ENCODE measurements at regions not wholly inside any gene's neighbourhood (a gene's known extent, or its start where the extent isn't known, plus 50 kb on each side); places are given as distances from the start of the nearest gene placed in this dataset.

DNA sequence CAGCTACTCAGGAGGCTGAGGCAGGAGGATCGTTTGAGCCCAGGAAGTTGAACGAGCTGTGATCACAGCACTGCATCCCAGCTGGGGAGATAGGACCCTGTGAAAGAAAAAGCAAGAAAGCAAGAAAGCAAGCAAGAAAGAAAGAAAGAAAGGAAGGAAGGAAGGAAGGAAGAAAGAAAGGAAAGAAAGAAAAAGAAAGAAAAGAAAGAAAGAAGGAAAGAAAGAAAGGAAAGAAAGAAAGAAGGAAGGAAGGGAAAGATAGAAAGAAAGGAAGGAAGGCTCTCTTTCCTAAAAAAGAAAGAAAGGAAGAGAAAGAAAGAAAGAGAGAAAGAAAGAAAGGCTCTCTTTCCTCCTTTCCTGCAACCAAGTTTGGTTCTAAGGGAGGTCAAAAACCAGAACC is 380.3 kb downstream of the PCNX1 start:
- TF ChIP-seq SIN3A (IDR thresholded peaks at IDR 0.05; ENCODE audit: borderline replicate concordance, insufficient read depth, low read length) (no peak), POLR2AphosphoS5 (IDR thresholded peaks at IDR 0.05; ENCODE audit: low read depth, low read length) (no peak), FOXP2 (optimal IDR thresholded peaks at IDR 0.05; ENCODE audit: borderline replicate concordance, extremely low read depth, extremely low read length, insufficient read depth) (no peak), TAF1 (IDR thresholded peaks at IDR 0.05; ENCODE audit: borderline replicate concordance, insufficient read depth, low read length) (no peak)
- TF ChIP-seq, protein P1, sequence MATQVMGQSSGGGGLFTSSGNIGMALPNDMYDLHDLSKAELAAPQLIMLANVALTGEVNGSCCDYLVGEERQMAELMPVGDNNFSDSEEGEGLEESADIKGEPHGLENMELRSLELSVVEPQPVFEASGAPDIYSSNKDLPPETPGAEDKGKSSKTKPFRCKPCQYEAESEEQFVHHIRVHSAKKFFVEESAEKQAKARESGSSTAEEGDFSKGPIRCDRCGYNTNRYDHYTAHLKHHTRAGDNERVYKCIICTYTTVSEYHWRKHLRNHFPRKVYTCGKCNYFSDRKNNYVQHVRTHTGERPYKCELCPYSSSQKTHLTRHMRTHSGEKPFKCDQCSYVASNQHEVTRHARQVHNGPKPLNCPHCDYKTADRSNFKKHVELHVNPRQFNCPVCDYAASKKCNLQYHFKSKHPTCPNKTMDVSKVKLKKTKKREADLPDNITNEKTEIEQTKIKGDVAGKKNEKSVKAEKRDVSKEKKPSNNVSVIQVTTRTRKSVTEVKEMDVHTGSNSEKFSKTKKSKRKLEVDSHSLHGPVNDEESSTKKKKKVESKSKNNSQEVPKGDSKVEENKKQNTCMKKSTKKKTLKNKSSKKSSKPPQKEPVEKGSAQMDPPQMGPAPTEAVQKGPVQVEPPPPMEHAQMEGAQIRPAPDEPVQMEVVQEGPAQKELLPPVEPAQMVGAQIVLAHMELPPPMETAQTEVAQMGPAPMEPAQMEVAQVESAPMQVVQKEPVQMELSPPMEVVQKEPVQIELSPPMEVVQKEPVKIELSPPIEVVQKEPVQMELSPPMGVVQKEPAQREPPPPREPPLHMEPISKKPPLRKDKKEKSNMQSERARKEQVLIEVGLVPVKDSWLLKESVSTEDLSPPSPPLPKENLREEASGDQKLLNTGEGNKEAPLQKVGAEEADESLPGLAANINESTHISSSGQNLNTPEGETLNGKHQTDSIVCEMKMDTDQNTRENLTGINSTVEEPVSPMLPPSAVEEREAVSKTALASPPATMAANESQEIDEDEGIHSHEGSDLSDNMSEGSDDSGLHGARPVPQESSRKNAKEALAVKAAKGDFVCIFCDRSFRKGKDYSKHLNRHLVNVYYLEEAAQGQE (IDR thresholded peaks at IDR 0.05; ENCODE audit: insufficient read depth in 1 of 2, low read depth in 2 of 2, low read length in 2 of 2): no peak

DNA sequence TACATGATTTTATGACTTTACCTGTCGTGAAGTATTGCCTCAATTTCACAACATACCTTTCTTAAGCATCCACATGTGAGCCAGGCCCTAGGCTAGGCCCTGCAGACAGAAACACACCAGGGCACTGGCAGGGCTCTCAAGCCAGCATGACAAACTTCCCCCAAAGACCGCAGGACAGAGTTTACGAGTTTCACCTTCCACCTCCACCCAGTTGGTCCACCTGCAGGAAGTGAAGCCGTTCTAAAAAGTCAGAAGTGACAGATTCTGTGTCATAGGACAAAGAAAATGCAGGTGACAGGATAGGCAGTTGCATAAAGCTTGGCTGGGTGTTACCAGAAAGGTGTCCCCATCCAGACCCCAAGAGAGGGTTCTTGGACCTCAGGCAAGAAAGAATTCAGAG is 382.3 kb downstream of the PCNX1 start:
- TF ChIP-seq, protein P1 (IDR thresholded peaks at IDR 0.05; ENCODE audit: insufficient read depth in 1 of 2, low read depth in 2 of 2, low read length in 2 of 2): no peak
- TF ChIP-seq TAF1 (IDR thresholded peaks at IDR 0.05; ENCODE audit: borderline replicate concordance, insufficient read depth, low read length) (no peak), FOXP2 (optimal IDR thresholded peaks at IDR 0.05; ENCODE audit: borderline replicate concordance, extremely low read depth, extremely low read length, insufficient read depth) (no peak), SIN3A (IDR thresholded peaks at IDR 0.05; ENCODE audit: borderline replicate concordance, insufficient read depth, low read length) (no peak), POLR2AphosphoS5 (IDR thresholded peaks at IDR 0.05; ENCODE audit: low read depth, low read length) (no peak)

DNA sequence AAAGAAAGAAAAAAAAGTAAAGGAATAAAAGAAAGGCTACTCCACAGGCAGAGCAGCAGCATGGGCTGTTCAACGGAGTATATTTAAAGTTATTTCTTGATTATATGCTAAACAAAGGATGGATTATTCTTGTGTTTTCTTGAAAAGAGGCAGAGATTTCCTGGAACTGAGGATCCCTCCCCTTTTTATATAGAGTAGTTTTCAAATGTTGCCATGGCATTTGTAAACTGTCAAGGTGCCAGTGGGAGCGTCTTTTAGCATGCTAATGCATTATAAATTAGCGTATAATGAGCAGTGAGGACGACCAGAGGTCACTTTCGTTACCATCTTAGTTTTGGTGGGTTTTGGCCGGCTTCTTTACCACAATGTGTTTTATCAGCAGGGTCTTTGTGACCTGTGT is 383.0 kb downstream of the PCNX1 start:
- TF ChIP-seq FOXP2 (optimal IDR thresholded peaks at IDR 0.05; ENCODE audit: borderline replicate concordance, extremely low read depth, extremely low read length, insufficient read depth) (no peak), SIN3A (IDR thresholded peaks at IDR 0.05; ENCODE audit: borderline replicate concordance, insufficient read depth, low read length) (no peak), POLR2AphosphoS5 (IDR thresholded peaks at IDR 0.05; ENCODE audit: low read depth, low read length) (no peak), TAF1 (IDR thresholded peaks at IDR 0.05; ENCODE audit: borderline replicate concordance, insufficient read depth, low read length) (no peak)
- TF ChIP-seq, protein P1 (IDR thresholded peaks at IDR 0.05; ENCODE audit: insufficient read depth in 1 of 2, low read depth in 2 of 2, low read length in 2 of 2): no peak

DNA sequence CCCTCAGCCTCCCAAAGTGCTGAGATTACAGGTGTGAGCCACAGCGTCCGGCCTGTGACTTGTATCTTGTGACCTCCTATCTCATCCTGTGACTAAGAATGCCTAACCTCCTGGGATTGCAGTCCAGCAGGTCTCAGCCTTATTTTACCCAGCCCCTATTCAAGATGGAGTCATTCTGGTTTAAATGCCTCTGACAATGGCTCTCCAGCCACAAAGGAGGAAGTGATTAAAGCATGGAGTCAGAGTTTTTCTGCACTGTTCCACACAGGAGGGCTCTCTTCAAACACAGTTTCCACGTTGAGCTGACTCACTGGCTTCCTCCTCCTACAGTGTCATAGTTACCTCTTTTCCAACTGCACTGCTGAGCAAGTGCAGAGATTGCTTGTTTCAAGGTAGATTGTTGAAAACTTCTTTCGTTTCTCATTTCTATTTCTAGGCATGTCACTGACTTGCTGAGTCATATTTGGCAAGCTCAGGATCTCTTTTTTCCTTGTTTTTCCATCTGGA is 383.8 kb downstream of the PCNX1 start:
- TF ChIP-seq TAF1 (IDR thresholded peaks at IDR 0.05; ENCODE audit: borderline replicate concordance, insufficient read depth, low read length) (no peak), FOXP2 (optimal IDR thresholded peaks at IDR 0.05; ENCODE audit: borderline replicate concordance, extremely low read depth, extremely low read length, insufficient read depth) (no peak)

DNA sequence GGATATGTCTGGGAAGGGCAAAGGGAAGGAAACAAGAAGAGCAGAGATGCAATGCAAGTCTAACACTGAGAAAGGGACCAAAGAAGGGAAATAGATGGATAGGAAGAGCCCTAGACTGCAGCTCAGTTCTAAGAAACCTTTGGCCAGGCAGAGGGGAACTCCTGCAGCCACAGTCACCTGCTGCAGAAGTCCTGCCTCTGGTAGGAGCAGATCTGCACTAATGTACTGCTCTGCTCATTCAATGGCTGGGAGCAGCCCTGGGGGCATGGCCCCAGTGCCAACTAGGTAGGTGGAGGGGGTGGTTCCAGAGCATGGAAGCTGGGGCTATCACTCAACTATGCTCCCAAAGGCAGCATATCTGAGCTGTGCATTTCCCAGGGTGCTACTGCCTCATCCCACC is 388.9 kb downstream of the PCNX1 start:
- no peak for TF ChIP-seq POLR2AphosphoS5 (IDR thresholded peaks at IDR 0.05; ENCODE audit: low read depth, low read length)
- TF ChIP-seq TAF1 (IDR thresholded peaks at IDR 0.05; ENCODE audit: borderline replicate concordance, insufficient read depth, low read length): no peak
- TF ChIP-seq FOXP2 (optimal IDR thresholded peaks at IDR 0.05; ENCODE audit: borderline replicate concordance, extremely low read depth, extremely low read length, insufficient read depth): no peak
- TF ChIP-seq, protein P1 (IDR thresholded peaks at IDR 0.05; ENCODE audit: insufficient read depth in 1 of 2, low read depth in 2 of 2, low read length in 2 of 2): no peak
- no peak for TF ChIP-seq SIN3A (IDR thresholded peaks at IDR 0.05; ENCODE audit: borderline replicate concordance, insufficient read depth, low read length)
